ENCODE measurements at regions not wholly inside any gene's neighbourhood (a gene's known extent, or its start where the extent isn't known, plus 50 kb on each side); places are given as distances from the start of the nearest gene placed in this dataset.

DNA sequence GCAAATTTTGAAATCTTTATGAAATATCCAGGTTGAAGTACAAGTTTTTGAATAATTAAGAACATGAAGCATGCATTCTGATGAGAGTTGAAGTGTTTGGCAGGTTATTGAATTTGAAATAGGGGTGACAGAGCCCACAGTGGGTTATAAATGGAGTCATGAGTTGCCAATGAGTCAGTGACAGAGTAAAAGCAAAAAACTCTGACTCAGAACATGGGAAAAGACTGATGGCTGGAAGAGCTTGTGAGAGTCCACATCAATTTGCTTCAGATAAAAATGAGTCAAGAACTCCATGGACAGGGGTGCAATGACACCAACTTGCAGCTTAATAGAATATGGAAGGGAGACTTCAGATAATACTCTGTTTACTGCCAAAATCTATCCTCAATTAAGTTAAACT is 105.3 kb downstream of the SLC6A15 start:
- DNase-seq (ENCODE audit: low read depth in 2 of 2), result no peak

DNA sequence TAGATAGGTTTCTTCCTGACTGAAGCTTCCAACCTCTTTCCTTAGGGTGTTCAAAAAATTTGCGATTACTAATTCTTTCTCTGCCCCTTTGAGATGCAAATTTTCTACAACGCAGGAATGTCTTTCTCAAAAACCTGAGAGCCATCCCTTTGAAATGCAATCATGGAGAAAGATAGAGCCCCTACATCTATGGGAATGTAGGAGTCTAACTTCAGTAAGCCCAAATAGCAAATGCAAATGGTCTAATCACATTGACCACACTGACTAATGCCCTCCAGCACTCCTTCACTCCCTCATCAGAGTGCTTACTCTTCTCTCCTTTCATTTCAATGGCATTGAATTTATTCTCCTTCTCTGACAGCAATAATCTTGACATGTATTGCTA is 107.1 kb downstream of the SLC6A15 start:
- no peak for DNase-seq (ENCODE audit: low read depth in 2 of 2)

DNA sequence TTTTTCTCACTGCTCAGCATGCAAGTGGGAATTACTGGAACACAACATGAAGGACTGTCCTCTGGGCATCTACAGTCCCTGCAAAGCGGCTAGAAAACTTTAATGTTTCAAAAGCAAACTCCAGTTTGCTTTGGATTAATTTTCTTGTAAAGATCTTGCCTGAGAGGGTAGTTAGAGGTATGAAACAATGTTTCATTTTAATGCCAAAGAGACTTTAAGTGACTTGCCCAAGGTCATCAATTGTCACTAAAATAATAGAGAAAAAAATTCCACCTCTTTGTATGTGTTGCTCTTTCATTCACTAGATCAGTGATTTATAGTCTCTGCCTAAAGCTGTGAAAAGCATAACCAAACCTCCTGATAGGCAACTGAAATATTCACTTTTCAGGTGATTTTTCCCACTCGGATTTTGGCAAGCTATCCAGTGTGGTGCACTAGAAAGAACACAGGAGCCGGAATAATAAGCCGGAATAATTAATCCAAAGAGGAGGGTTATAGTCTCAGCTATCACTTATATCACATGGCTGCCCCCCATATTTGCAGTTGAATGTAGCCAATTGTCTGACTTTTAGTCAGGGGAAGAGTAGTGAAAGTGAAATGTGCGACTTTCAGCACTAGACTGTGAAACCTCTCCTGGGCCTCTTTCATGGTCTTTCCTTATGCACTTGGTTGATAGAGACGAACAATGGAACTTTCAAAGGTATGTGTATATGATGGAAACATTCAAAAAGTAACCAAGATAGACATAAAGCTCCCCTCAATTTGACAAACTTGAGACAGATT is 107.7 kb downstream of the SLC6A15 start:
- no peak for DNase-seq (ENCODE audit: low read depth in 2 of 2)

DNA sequence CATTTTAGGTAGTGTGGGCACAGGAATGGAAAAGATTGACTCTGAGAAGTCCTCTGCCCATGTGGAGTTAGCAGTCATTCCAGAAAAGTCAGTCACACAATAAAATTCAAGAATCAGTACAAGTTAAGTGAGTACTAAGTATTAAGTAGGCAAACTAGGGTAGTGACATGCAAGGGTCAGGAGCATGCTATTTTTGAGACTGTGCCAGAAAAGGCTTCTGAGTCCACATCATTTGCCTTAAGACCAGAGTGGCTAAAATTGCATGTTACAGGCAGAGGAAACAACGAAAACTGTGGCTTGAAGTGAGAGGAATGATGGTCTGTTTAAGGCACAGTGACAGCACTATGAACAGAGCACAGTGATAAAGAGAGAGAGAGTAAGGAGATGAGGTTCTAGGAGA is 108.9 kb downstream of the SLC6A15 start:
- no peak for DNase-seq (ENCODE audit: low read depth in 2 of 2)

DNA sequence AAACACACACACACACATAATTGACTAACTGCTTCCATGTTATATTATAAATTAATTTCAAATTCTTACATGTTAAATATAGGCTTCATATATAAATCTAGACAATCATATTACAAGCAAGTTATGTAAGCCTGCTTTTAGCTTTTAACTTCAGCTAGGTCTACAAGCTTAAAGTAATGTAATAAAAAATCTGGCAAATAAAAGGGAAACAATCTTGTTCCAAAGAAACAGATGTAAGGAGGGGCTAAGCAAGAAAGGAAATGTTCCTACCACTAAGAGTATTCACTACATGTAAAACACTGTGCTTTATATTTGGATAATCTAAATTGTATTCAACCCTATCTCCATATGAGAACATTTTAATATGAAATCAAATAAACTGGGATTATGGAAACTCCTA is 110.4 kb downstream of the SLC6A15 start:
- no peak for DNase-seq (ENCODE audit: low read depth in 2 of 2)

DNA sequence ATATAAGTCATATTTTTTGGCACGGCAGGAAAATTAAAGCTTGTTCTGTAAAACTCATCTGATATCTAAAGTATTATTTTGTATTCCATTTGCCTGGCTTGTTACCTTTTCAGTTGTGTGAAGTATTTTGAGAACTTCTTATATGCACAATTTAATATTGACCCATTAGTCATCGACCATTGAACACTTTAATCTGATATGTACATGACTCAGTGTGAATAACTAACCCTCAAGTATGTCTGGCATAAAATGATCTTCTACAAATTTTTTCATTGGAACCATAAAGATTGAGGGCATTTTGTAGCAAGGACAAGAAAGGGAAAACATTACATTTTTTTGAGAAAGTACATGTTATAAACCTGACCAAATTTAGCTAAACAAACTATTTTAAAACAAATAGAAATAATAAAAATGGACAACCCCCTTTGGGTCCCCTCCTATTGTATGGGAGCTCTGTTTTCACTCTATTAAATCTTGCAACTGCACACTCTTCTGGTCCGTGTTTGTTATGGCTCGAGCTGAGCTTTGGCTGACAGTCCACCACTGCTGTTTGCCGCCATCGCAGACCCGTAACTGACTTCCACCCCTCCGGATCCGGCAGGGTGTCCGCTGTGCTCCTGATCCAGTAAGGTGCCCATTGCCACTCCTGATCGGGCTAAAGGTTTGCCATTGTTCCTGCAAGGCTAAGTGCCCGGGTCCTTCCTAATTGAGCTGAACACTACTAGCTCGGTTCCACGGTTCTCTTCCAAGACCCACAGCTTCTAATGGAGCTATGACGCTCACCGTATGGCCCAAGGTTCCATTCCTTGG is 118.8 kb downstream of the SLC6A15 start:
- no peak for DNase-seq (ENCODE audit: low read depth in 2 of 2)

DNA sequence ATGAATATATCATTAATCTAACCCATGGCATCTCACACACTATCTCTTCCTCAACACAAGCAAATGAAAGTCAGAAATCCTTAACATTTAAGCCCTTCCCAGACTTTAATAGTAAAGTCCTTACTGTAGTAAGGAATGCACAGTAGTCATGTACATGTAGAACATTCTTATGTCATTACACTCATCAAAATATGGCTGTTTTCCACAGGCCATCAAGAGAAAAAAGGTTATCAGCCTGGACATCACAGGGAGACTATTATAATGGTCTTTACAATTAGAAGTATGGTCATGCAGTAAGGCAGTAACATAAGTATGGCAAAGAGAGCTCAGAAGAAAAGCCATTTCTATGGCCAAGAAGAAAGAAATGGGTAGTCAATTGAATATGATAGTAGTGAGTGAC is 121.2 kb downstream of the SLC6A15 start:
- no peak for DNase-seq (ENCODE audit: low read depth in 2 of 2)

DNA sequence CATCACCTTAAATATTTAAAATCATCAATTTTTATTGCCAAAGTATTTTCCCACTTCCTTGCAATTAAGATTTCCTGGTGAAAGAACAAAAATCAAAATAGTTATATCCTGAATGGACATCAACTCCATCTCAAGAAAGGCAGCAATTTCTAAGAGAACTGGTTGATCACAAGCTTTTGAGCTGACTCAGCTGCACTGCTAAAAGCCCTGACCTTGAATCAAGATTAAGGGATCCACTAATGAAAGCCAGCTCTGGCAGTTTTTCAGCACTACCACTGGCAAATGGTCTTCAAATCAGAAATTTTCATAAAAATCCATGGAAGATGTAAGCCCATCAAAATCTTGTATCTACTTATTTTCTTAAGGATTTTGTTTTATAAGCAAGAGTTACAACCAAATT is 123.4 kb downstream of the SLC6A15 start:
- DNase-seq (ENCODE audit: low read depth in 2 of 2), result no peak

DNA sequence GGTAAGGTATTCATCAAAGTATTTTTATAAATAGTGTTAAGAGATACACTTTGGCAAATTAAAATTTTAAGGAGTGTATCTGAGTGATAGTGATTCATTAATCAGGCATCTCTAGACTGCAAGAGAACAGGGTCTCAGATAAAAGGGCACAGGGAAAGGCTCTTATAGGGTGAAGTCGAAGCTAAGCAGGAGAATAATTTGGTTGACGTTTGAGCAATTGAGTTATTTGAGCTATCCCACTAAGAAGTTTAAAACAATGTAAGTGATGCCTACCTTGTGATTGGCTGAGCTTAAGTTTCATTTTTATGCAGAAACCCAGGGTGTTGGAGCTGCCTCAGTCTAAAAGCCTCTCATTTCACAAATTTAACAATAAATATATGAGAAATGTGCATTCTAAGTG is 125.3 kb downstream of the SLC6A15 start:
- no peak for DNase-seq (ENCODE audit: low read depth in 2 of 2)

DNA sequence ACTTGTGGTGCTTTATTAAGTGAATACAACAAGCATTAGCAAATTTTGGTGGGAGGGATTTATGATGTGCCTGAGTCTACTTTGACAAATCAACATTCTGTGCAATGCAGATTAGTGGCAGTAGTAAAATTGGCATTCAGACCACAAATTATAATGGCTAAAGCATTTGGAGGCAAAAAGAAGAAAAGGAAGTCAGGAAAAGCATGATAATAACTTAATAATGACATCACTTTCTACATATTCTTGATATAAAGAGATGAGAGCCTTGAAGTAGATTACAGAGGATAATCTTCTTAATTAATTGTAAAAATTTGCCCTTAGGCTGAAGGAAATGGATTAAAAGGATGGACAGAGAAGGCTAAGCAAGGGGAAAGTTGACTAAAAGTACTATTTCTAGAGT is 126.0 kb downstream of the SLC6A15 start:
- DNase-seq (ENCODE audit: low read depth in 2 of 2), result no peak

DNA sequence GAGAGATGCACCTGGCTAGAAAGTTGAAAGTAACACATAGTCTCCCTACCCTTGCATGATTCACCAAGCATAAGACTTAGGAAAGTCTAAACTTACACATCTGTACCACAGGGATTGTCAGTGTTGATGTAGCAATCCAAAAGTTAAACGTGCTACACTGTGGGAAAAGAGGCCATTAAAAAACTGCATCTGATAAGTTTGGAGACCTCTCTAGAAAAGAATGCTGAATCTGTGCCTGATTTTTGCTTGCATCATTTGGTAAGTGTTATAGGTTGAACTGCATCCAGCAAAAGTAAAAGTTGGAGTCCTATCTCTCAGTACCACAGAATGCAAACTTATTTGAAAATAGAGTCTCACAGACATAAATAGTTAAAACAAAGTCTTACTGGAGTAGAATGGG is 126.6 kb downstream of the SLC6A15 start:
- no peak for DNase-seq (ENCODE audit: low read depth in 2 of 2)

DNA sequence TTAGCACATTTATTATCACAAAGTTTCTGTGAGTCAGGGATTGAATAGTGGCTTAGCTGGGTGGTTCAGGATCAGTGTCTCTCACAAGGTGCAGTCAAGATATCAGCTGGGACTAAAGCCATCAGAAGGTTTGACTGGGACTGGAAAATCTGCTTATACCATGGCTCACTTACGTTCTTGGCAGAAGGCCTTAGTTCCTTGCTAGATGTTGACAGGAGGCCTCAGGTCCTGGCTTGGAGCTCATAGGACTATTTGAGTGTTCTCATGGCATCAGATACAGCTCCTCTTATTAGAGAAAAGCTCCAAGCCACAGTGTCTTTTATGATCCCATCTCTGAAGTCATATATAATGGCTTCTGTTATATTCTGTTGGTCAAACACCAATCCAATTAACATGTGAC is 127.3 kb downstream of the SLC6A15 start:
- no peak for DNase-seq (ENCODE audit: low read depth in 2 of 2)

DNA sequence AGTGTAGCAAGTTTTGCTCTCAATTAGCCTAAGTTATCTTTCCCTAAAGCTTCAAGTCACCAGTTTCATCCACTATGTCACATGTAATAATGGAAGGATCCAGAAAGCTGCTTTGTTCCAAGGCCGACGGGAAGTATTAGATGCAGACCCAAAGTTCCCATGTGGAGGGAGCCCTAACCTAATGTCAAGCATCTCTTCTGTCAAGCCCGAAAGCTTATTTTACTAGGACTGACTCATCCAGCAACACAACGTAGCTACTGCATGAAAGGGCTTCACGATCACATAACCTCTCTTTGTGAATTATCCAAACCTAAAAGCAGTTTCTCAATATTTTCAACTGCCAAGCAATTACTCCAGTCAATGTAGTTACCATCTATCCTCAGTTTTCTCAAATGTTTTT is 133.4 kb downstream of the SLC6A15 start:
- no peak for DNase-seq (ENCODE audit: low read depth in 2 of 2)

DNA sequence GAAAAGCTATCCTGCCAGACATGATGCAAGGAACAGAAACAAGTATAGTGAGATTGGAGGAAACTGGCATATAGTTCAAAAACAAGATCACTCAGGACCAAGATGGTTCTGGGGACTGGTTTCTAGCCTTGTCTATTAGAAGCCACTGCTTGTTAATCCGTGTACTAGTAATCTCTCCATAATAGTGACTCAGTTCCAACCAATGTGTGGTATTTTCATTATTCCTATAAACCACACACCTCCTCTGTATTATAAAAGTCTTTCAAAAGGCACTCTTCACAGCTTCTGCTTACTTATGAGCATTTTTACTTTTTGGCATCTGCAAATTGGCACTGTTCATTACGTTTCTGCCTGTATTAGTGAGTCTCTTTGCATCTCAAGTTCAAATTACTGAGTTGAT is 140.3 kb downstream of the SLC6A15 start:
- DNase-seq (ENCODE audit: low read depth in 2 of 2), result no peak

DNA sequence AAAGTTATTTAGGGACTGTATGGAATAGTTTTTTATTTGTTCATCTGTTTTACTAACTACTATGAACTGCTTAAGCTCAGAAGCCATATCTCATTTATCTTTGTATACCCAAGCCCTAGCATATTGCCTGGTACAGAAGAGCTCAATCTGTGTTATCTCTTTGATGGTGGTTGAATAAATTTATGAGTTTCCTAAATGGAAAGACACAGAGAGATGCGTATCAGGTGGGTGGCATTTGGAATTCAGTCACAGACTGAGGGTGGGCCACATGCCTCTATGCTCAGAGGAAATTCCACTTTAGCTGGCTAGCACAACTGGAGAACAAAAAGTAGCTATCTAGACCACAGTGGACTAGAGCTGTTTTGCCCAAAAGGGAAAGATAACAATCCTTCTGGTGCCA is 145.5 kb downstream of the SLC6A15 start:
- DNase-seq (ENCODE audit: low read depth in 2 of 2), result no peak

DNA sequence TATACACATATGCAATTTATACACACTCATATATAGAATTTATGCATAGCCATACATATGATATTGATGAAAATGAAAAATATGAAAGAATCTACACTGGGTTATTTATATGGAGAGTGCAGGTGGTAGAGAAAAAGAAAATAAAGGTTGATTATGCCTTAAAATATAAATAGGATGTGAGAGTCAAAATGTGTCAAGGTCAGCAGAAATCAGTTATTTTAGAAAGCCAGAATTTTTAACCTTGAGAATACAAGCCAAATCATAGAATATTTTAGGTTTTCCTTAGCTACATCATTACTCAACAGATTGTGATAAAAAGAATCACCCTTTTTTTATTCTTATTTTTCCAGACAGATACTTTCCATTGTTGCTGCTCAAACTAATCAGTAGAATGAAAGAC is 146.2 kb downstream of the SLC6A15 start:
- no peak for DNase-seq (ENCODE audit: low read depth in 2 of 2)

DNA sequence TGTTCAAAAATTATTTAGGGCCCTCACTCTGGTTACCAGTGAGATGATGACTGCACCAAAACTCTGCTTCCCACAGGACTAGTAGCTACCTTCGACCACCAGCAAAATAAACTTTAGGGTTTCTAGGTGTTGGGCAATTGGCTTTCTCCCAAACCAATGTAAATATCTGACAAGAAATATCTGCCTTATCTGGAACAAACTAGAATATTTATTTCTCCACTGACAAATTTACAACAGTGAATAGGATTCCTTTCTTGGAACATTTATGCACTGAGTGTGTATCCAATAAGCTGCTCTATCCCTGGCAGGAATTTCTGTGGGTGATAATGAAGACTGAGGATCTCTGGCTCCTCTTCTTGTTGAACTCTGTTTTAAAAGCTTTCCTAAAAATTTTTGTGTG is 148.6 kb downstream of the SLC6A15 start:
- DNase-seq (ENCODE audit: low read depth in 2 of 2), result no peak

DNA sequence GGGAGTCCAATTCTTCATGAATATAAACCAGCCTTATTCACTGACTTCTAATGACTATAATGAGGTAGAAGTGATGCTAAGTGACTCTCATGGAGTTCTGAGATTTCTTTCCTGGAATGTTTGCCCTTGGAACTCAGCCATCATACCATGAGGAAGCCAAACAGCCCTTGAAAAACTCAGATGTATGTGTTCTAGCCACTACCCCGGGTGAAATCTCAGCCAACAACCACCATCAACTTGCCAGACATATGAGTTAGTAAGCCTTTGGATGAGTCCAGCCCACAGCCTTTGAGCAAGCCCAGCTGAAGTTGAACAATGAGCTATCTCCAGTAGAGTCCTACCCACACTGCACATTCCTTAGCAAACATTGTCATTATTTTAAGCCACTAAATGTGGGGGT is 149.5 kb downstream of the SLC6A15 start:
- DNase-seq (ENCODE audit: low read depth in 2 of 2), result no peak

DNA sequence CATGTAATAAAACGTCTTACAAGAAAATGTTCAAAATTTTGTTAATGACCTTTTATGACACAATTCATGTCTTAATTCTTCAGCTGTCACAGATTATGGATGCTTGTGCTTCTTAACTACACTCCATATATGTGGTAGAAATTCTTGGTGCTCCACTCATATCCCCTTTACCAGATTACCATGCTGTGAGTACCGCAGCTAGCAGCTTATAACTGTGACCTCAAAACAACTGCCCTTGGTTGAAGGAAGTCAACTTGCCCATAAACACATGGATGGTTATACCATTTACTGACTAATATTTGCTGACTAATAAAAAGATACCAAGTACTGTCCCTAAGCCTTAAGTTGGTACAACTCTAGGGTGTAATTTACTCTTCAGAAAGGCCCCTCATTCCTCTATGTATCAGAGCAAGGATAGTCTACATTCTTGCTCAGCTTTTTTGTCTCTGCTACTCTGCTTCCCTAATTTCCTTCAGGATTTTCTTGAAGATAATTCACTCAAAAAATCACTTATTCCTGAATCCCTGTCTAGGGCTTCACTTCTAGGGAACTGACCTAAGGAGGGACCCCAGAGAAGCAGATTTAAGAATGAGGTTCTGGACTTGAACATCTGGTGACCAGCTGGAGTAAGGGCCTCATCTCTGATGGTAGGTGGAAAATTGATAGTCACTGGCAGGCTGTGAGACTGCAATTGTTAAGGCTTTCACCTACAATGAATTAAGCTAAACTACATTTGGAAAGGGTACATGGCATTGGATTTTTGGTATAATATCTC is 152.3 kb downstream of the SLC6A15 start:
- DNase-seq (ENCODE audit: low read depth in 2 of 2), result no peak

DNA sequence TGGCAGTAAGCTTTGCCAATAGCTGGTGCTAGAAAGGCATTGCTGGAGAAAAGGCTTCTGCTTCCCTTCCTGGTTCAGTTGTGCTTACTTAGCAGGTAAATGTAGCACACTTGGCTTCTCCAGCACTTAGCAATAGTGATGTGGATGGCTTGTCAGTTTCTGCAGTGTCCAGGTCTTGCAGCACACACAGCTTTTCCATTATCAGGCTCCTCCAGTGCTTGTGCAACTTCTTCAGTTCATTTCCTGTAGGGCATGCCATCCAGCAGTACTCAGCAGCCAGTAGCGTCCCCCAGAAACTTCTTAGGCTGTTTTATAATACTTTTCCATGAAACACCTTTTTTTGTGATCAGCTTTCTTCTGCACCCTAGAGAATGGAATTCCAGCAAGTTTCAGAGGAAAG is 154.6 kb downstream of the SLC6A15 start:
- DNase-seq (ENCODE audit: low read depth in 2 of 2), result no peak

DNA sequence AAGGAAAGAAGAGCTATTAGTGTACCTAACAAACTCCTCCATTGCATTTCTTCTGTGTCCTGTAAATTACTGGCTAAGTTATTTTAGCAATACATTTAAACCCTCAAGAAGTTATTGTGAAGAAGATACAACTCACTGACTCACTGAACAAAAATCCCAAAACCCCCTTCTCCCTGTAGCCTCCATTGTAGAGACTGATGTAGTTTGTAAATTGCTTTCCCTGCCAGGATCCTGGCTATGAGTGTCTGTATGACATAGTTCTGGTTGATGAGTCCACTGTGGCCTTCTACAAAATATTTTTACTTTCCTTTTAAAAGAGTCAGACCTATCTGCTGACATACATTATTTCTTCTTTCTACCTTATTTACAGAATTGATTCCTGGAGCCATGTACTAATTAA is 155.6 kb downstream of the SLC6A15 start:
- no peak for DNase-seq (ENCODE audit: low read depth in 2 of 2)

DNA sequence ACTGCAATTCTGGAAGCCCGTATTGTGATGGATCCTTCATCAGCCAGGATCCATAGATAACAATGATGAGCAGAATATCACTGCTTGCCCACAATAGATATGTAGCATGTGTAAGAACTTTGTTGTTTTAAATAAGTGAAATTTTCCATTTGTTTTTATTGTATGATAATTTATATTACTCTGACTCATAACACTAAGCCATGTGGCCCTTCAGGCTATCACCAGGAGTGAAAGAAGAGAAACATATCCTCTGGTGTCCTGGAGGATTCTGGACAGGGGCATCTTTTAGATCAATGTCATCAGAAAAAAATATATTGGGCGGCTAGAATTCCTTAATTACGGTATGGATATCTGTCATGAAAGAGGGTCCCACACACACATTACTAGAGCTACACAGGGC is 167.5 kb downstream of the SLC6A15 start:
- no peak for DNase-seq (ENCODE audit: low read depth in 2 of 2)

DNA sequence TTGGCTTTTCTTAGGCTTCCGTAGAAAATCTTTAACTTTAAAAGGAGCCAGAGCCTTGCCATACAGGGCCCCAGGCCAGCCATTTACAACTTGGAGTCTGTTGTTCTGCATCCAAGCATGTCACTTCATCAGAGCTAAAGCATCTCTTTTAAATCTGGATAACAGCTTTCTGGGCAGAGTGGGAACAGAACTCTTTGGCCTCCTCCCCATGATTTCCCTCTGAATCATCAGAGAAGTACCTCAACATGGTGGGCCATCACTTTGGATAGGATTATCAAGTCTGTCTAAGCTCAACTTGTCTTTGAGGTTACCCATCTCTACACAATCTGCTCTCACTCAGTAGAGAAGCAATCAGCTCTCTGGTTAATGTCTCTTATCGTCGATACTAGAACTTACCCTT is 170.9 kb downstream of the SLC6A15 start:
- no peak for DNase-seq (ENCODE audit: low read depth in 2 of 2)
